ENCODE measurements at regions not wholly inside any gene's neighbourhood (a gene's known extent, or its start where the extent isn't known, plus 50 kb on each side); places are given as distances from the start of the nearest gene placed in this dataset.
"Not testable (repeated sequence)": the region's sequence is repeated elsewhere in the genome, so short reads cannot be mapped to it uniquely, and the experiment has no call there.

- ATAC-seq = no peak
- no peak for DNase-seq
- intact Hi-C loops (cut with micrococcal nuclease) = no loop called here
Observed at GRCh38 chr6:51474022-51474975, 613.1 kb downstream of the PKHD1 start.

- intact Hi-C loops (cut with micrococcal nuclease) = no loop called here
- DNase-seq = no peak
- ATAC-seq = no peak
Observed at GRCh38 chr6:51477711-51478311, 609.6 kb downstream of the PKHD1 start.

GRCh38 chr6:51479296-51479695 is 608.1 kb downstream of the PKHD1 start:
- DNase-seq (no peak), ATAC-seq (no peak)
- intact Hi-C loops (cut with micrococcal nuclease) = no loop called here

- no peak for DNase-seq
- intact Hi-C loops (cut with micrococcal nuclease) = no loop called here
- ATAC-seq = no peak
Observed at GRCh38 chr6:51480040-51480439, 607.4 kb downstream of the PKHD1 start.

GRCh38 chr6:51485869-51486268 is 601.5 kb downstream of the PKHD1 start:
- DNase-seq; intact Hi-C loops (cut with micrococcal nuclease); ATAC-seq: not testable (repeated sequence)

GRCh38 chr6:51487937-51488336 is 599.5 kb downstream of the PKHD1 start:
- ATAC-seq (no peak), DNase-seq (no peak)
- intact Hi-C loops (cut with micrococcal nuclease) = no loop called here

- DNase-seq = no peak
- intact Hi-C loops (cut with micrococcal nuclease) = no loop called here
- no peak for ATAC-seq
Observed at GRCh38 chr6:51489133-51489532, 598.3 kb downstream of the PKHD1 start.

GRCh38 chr6:51490101-51490500 is 597.3 kb downstream of the PKHD1 start:
- no peak for ATAC-seq
- intact Hi-C loops (cut with micrococcal nuclease) = no loop called here
- no peak for DNase-seq

GRCh38 chr6:51494342-51494741 is 593.1 kb downstream of the PKHD1 start:
- intact Hi-C loops (cut with micrococcal nuclease) = no loop called here
- ATAC-seq (no peak), DNase-seq (no peak)

- ATAC-seq (no peak), DNase-seq (no peak)
- intact Hi-C loops (cut with micrococcal nuclease) = no loop called here
Observed at GRCh38 chr6:51495096-51495495, 592.3 kb downstream of the PKHD1 start.

- intact Hi-C loops (cut with micrococcal nuclease) = no loop called here
- DNase-seq (no peak), ATAC-seq (no peak)
Observed at GRCh38 chr6:51495610-51496396, 591.6 kb downstream of the PKHD1 start.

GRCh38 chr6:51502996-51503395 is 584.4 kb downstream of the PKHD1 start:
- DNase-seq (no peak), ATAC-seq (no peak)
- intact Hi-C loops (cut with micrococcal nuclease) = no loop called here

- ATAC-seq = no peak
- intact Hi-C loops (cut with micrococcal nuclease) = no loop called here
- no peak for DNase-seq
Observed at GRCh38 chr6:51505434-51505833, 582.0 kb downstream of the PKHD1 start.

GRCh38 chr6:51509597-51509996 is 577.8 kb downstream of the PKHD1 start:
- intact Hi-C loops (cut with micrococcal nuclease) = no loop called here
- no peak for ATAC-seq
- DNase-seq = no peak

GRCh38 chr6:51511081-51511480 is 576.3 kb downstream of the PKHD1 start:
- ATAC-seq (no peak), DNase-seq (no peak)
- intact Hi-C loops (cut with micrococcal nuclease) = no loop called here

GRCh38 chr6:51513891-51514747 is 573.3 kb downstream of the PKHD1 start:
- no peak for ATAC-seq
- intact Hi-C loops (cut with micrococcal nuclease) = no loop called here
- no peak for DNase-seq

- ATAC-seq (no peak), DNase-seq (no peak)
- intact Hi-C loops (cut with micrococcal nuclease) = no loop called here
Observed at GRCh38 chr6:51514748-51515402, 572.5 kb downstream of the PKHD1 start.

- ATAC-seq = no peak
- intact Hi-C loops (cut with micrococcal nuclease) = no loop called here
- no peak for DNase-seq
Observed at GRCh38 chr6:51526049-51526448, 561.4 kb downstream of the PKHD1 start.

GRCh38 chr6:51526922-51527321 is 560.5 kb downstream of the PKHD1 start:
- intact Hi-C loops (cut with micrococcal nuclease) = no loop called here
- DNase-seq (no peak), ATAC-seq (no peak)

Data from left ventricle myocardium superior (tissue), 1 donor.